ENCODE measurements at regions not wholly inside any gene's neighbourhood (a gene's known extent, or its start where the extent isn't known, plus 50 kb on each side); places are given as distances from the start of the nearest gene placed in this dataset.
"Not testable (repeated sequence)": the region's sequence is repeated elsewhere in the genome, so short reads cannot be mapped to it uniquely, and the experiment has no call there.

GRCh38 chr10:3574451-3574850 lies 210.6 kb downstream of the KLF6 start:
- DNase-seq (ENCODE audit: low read depth in 2 of 2): no peak

GRCh38 chr10:3573498-3573897 lies 211.5 kb downstream of the KLF6 start:
- DNase-seq (ENCODE audit: low read depth in 2 of 2): no peak

GRCh38 chr10:3571310-3571825 lies 213.6 kb downstream of the KLF6 start:
- no peak for DNase-seq (ENCODE audit: low read depth in 2 of 2)

- no peak for DNase-seq (ENCODE audit: low read depth in 2 of 2)
Observed at GRCh38 chr10:3570855-3571266, 214.1 kb downstream of the KLF6 start.

GRCh38 chr10:3570131-3570729 lies 214.8 kb downstream of the KLF6 start:
- no peak for DNase-seq (ENCODE audit: low read depth in 2 of 2)

GRCh38 chr10:3568983-3569382 lies 216.0 kb downstream of the KLF6 start:
- no peak for DNase-seq (ENCODE audit: low read depth in 2 of 2)

GRCh38 chr10:3568392-3568791 lies 216.6 kb downstream of the KLF6 start:
- no peak for DNase-seq (ENCODE audit: low read depth in 2 of 2)

- no peak for DNase-seq (ENCODE audit: low read depth in 2 of 2)
Observed at GRCh38 chr10:3567291-3567963, 217.6 kb downstream of the KLF6 start.

- no peak for DNase-seq (ENCODE audit: low read depth in 2 of 2)
Observed at GRCh38 chr10:3566627-3567026, 218.4 kb downstream of the KLF6 start.

GRCh38 chr10:3564346-3565002 lies 220.5 kb downstream of the KLF6 start:
- no peak for DNase-seq (ENCODE audit: low read depth in 2 of 2)

- peak; percentile 22 to 30 for DNase-seq (ENCODE audit: low read depth in 2 of 2)
Observed at GRCh38 chr10:3563298-3563697, 221.7 kb downstream of the KLF6 start.

GRCh38 chr10:3560628-3561027 lies 224.4 kb downstream of the KLF6 start:
- not testable (repeated sequence) for DNase-seq (ENCODE audit: low read depth in 2 of 2)

- DNase-seq (ENCODE audit: low read depth in 2 of 2): no peak
Observed at GRCh38 chr10:3559527-3559926, 225.5 kb downstream of the KLF6 start.

- no peak for DNase-seq (ENCODE audit: low read depth in 2 of 2)
Observed at GRCh38 chr10:3559011-3559410, 226.0 kb downstream of the KLF6 start.

GRCh38 chr10:3556191-3557017 lies 228.6 kb downstream of the KLF6 start:
- DNase-seq (ENCODE audit: low read depth in 2 of 2): not testable (repeated sequence)

GRCh38 chr10:3554121-3554522 lies 230.9 kb downstream of the KLF6 start:
- DNase-seq (ENCODE audit: low read depth in 2 of 2): no peak

- no peak for DNase-seq (ENCODE audit: low read depth in 2 of 2)
Observed at GRCh38 chr10:3552281-3552680, 232.7 kb downstream of the KLF6 start.

GRCh38 chr10:3551761-3552160 lies 233.2 kb downstream of the KLF6 start:
- DNase-seq (ENCODE audit: low read depth in 2 of 2): no peak

- no peak for DNase-seq (ENCODE audit: low read depth in 2 of 2)
Observed at GRCh38 chr10:3549118-3549517, 235.9 kb downstream of the KLF6 start.

GRCh38 chr10:3548702-3549101 lies 236.3 kb downstream of the KLF6 start:
- DNase-seq (ENCODE audit: low read depth in 2 of 2): no peak

GRCh38 chr10:3548076-3548475 lies 236.9 kb downstream of the KLF6 start:
- DNase-seq (ENCODE audit: low read depth in 2 of 2): no peak

- DNase-seq (ENCODE audit: low read depth in 2 of 2): no peak
Observed at GRCh38 chr10:3544561-3544960, 240.4 kb downstream of the KLF6 start.
